Common myeloid progenitor, CD34-positive (primary cell): ENCODE measurements at regions not wholly inside any gene's neighbourhood (a gene's known extent, or its start where the extent isn't known, plus 50 kb on each side); places are given as distances from the start of the nearest gene placed in this dataset.

Source experiments
- CTCF ChIA-PET: fragments of 350-600 bp; sonication (Branson Sonifier 250); formaldehyde crosslinking; loops from one replicate; lab custom pipeline; 2021; ENCODE audit warnings: antibody characterized with exemption; lab: Charles Lee
- POLR2A ChIA-PET: fragments of 350-600 bp; sonication (Branson Sonifier 250); formaldehyde crosslinking; loops from one replicate; lab custom pipeline; 2021; ENCODE audit warnings: antibody characterized with exemption; lab: Charles Lee
- DNase-seq, 3 donors: peaks; one replicate each; pipeline versions ENCODE4 v3.0.0 to v3.0.0-alpha.2; 2013
- H3K27ac ChIP-seq, 2 experiments: 1 replicate in 1 of 2; 2 replicates in 1 of 2; pipeline ENCODE4 v1.7.0; 2013; ENCODE audit warnings: inconsistent platforms in 2 of 2, low read length in 2 of 2, mild to moderate bottlenecking in 2 of 2, low read depth in 1 of 2, moderate library complexity in 1 of 2; ENCODE audit not compliant: severe bottlenecking in 2 of 2, insufficient read depth in 1 of 2, poor library complexity in 1 of 2
- H3K27me3 ChIP-seq, 5 experiments: replicated peaks in 2 of 5; 1 replicate in 3 of 5; 2 replicates in 2 of 5; pipeline versions ENCODE4 v1.6.1 to v1.7.0; 2013; ENCODE audit warnings: low read length in 4 of 5, mild to moderate bottlenecking in 2 of 5, moderate library complexity in 2 of 5, inconsistent platforms in 1 of 5; ENCODE audit not compliant: insufficient read depth in 5 of 5, control insufficient read depth in 4 of 5
- H3K36me3 ChIP-seq, 4 experiments: 1 replicate in 2 of 4; 2 replicates in 2 of 4; pipeline versions ENCODE4 v1.6.1 to v1.7.0; 2013; ENCODE audit warnings: low read length in 3 of 4, control low read depth in 1 of 4, mild to moderate bottlenecking in 1 of 4; ENCODE audit not compliant: control insufficient read depth in 4 of 4, insufficient read depth in 4 of 4
- H3K4me1 ChIP-seq, 4 experiments: 1 replicate in 3 of 4; 2 replicates in 1 of 4; pipeline versions ENCODE4 v1.6.1 to v1.7.1; 2013; ENCODE audit warnings: low read length in 3 of 4, mild to moderate bottlenecking in 3 of 4, control low read depth in 1 of 4, inconsistent platforms in 1 of 4, moderate library complexity in 1 of 4; ENCODE audit not compliant: control insufficient read depth in 4 of 4, insufficient read depth in 4 of 4; ENCODE audit errors: control extremely low read depth in 1 of 4
- H3K4me3 ChIP-seq, 7 experiments: 1 replicate in 4 of 7; 2 replicates in 3 of 7; pipeline versions ENCODE4 v1.5.1 to v1.7.0; 2013; ENCODE audit warnings: mild to moderate bottlenecking in 7 of 7, low read length in 6 of 7, moderate library complexity in 6 of 7, inconsistent platforms in 2 of 7, low read depth in 2 of 7, control low read depth in 1 of 7; ENCODE audit not compliant: insufficient read depth in 4 of 7, control insufficient read depth in 1 of 7; ENCODE audit errors: extremely low read depth in 1 of 7
- H3K9me3 ChIP-seq, 5 experiments: 1 replicate in 4 of 5; 2 replicates in 1 of 5; pipeline versions ENCODE4 v1.6.1 to v1.7.1; 2013; ENCODE audit warnings: low read length in 4 of 5, mild to moderate bottlenecking in 2 of 5, inconsistent platforms in 1 of 5, low read depth in 1 of 5, moderate library complexity in 1 of 5; ENCODE audit not compliant: control insufficient read depth in 4 of 5, insufficient read depth in 2 of 5; ENCODE audit errors: control extremely low read depth in 1 of 5
- WGBS: methylation state at CpG from one replicate; pipeline ENCODE4 v1.1.5; 2013; ENCODE audit not compliant: insufficient coverage; 5-methylcytosine and 5-hydroxymethylcytosine counted together

GRCh38 chr3:102676424-102676823, 241.6 kb downstream of the ZPLD1 start:
- ChIA-PET POLR2A (no interaction called here), CTCF (interaction anchor here (0.6 kb wide), 1 partner anchor 12 kb away, joined by 3 read pairs; no protein-coding TSS in a partner anchor)
- DNase-seq = no peak
- Histone ChIP-seq H3K36me3 (no peaks in the 10 kb centered on the region), H3K27ac (no peak overlapping the region), H3K27me3 (peaks cover 0 to 8% (median 0%) of the 10 kb centered on the region in 5 experiments), H3K4me3 (no peak overlapping the region), H3K4me1 (no peaks in the 10 kb centered on the region), H3K9me3 (no peaks in the 10 kb centered on the region)

- CTCF ChIA-PET = no interaction called here
Measured at GRCh38 chr3:102682741-102683140, 247.9 kb downstream of the ZPLD1 start.

DNA sequence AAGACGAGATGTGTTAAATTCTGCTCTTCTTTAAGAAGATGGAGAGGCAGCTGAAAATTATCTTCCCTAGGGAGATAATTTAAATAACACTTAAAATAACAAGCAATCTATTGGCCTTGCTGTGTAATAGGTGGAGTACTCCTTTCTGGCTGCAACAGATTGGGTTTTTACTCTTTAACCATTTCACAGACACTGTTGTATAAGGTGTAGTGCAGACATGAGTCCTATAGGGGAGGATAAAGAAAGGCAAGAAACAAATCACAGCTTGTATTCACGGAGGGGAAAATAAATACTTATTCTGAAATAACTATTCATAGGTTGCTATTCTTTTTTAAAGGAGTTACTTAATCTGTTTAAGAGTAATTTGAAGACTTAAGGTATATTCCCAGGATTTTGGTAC, 252.0 kb downstream of the ZPLD1 start:
- POLR2A ChIA-PET = no interaction called here
- CTCF ChIA-PET = interaction anchor here (3.4 kb wide), 1 partner anchor 13 kb away, joined by 19 read pairs; no protein-coding TSS in a partner anchor

More at GRCh38 chr3:102682741-102683140, 247.9 kb downstream of the ZPLD1 start:
- DNase-seq = no peak
- Histone ChIP-seq H3K4me1 (no peaks in the 10 kb centered on the region), H3K36me3 (no peaks in the 10 kb centered on the region), H3K4me3 (no peak overlapping the region), H3K9me3 (no peaks in the 10 kb centered on the region), H3K27me3 (peaks cover 0 to 2% (median 0%) of the 10 kb centered on the region in 5 experiments), H3K27ac (no peak overlapping the region)
- POLR2A ChIA-PET = no interaction called here

GRCh38 chr3:102687851-102688555, 253.2 kb downstream of the ZPLD1 start:
- no peak for DNase-seq
- Histone ChIP-seq H3K27ac (no peak overlapping the region), H3K27me3 (peaks cover 0 to 2% (median 0%) of the 10 kb centered on the region in 5 experiments), H3K36me3 (no peaks in the 10 kb centered on the region), H3K4me1 (no peaks in the 10 kb centered on the region), H3K9me3 (no peaks in the 10 kb centered on the region), H3K4me3 (no peak overlapping the region)
- POLR2A ChIA-PET = no interaction called here
- CTCF ChIA-PET = interaction anchor here (2.1 kb wide), 1 partner anchor 15 kb away, joined by 6 read pairs; no protein-coding TSS in a partner anchor
- 81% methylated on average over 2 of the region's 4 CpGs for WGBS

More for the DNA sequence above, 252.0 kb downstream of the ZPLD1 start:
- H3K4me1 ChIP-seq = no peaks in the 10 kb centered on the region
- H3K36me3 ChIP-seq = no peaks in the 10 kb centered on the region
- no peak for DNase-seq
- no peak overlapping the region for H3K4me3 ChIP-seq
- WGBS = no CpG with 5 or more reads among the region's 2 CpGs
- no peaks in the 10 kb centered on the region for H3K9me3 ChIP-seq
- peaks cover 0 to 2% (median 0%) of the 10 kb centered on the region in 5 experiments for H3K27me3 ChIP-seq
- no peak overlapping the region for H3K27ac ChIP-seq

GRCh38 chr3:102688556-102688930, 253.7 kb downstream of the ZPLD1 start:
- no peaks in the 10 kb centered on the region for H3K9me3 ChIP-seq
- ChIA-PET POLR2A (no interaction called here), CTCF (interaction anchor here (2.1 kb wide), 1 partner anchor 15 kb away, joined by 6 read pairs; no protein-coding TSS in a partner anchor)
- DNase-seq = no peak
- whole genome bisulfite sequencing = no CpG with 5 or more reads among the region's 1 CpG
- H3K27ac ChIP-seq = no peak overlapping the region
- no peaks in the 10 kb centered on the region for H3K4me1 ChIP-seq
- peaks cover 0 to 2% (median 0%) of the 10 kb centered on the region in 5 experiments for H3K27me3 ChIP-seq
- no peaks in the 10 kb centered on the region for H3K36me3 ChIP-seq
- no peak overlapping the region for H3K4me3 ChIP-seq

GRCh38 chr3:102691507-102691906, 256.7 kb downstream of the ZPLD1 start:
- Histone ChIP-seq H3K36me3 (no peaks in the 10 kb centered on the region), H3K4me1 (no peaks in the 10 kb centered on the region), H3K4me3 (no peak overlapping the region), H3K9me3 (no peaks in the 10 kb centered on the region), H3K27ac (no peak overlapping the region), H3K27me3 (no peaks in the 10 kb centered on the region)
- ChIA-PET POLR2A (no interaction called here), CTCF (no interaction called here)
- no peak for DNase-seq
- WGBS = 100% methylated on average over 1 of the region's 2 CpGs

- no peaks in the 10 kb centered on the region for H3K36me3 ChIP-seq
- ChIA-PET POLR2A (no interaction called here), CTCF (no interaction called here)
- no peaks in the 10 kb centered on the region for H3K4me1 ChIP-seq
- no peak overlapping the region for H3K27ac ChIP-seq
- WGBS = 92% methylated on average over 3 of the region's 5 CpGs
- no peak overlapping the region for H3K4me3 ChIP-seq
- H3K27me3 ChIP-seq = no peaks in the 10 kb centered on the region
- no peak for DNase-seq
- H3K9me3 ChIP-seq = no peaks in the 10 kb centered on the region
Measured at GRCh38 chr3:102699104-102699818, 264.4 kb downstream of the ZPLD1 start.
